ENCODE measurements at regions not wholly inside any gene's neighbourhood (a gene's known extent, or its start where the extent isn't known, plus 50 kb on each side); places are given as distances from the start of the nearest gene placed in this dataset.

DNA sequence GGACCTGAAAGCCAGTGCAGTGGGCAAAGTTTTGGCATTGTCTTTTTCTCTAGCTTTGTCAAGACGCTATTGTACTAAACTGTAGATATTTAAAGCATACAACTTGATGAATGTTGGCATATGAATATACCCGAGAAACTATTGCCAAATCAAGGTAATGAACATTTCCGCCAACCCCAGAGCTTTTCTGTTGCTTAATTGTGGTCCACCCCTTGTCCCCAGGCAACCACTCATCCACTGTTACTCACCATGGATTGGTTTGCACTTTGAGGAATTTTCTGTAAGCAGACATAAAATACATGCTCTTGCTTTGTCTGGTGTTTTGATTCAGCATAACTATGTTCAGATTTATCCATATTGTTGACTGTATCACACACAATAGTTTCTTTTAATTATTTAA lies 688.4 kb downstream of the ADCYAP1 start:
- FAIRE-seq (no peak), DNase-seq (ENCODE audit: insufficient read length, low spot score) (no peak)
- TF ChIP-seq, protein P1, sequence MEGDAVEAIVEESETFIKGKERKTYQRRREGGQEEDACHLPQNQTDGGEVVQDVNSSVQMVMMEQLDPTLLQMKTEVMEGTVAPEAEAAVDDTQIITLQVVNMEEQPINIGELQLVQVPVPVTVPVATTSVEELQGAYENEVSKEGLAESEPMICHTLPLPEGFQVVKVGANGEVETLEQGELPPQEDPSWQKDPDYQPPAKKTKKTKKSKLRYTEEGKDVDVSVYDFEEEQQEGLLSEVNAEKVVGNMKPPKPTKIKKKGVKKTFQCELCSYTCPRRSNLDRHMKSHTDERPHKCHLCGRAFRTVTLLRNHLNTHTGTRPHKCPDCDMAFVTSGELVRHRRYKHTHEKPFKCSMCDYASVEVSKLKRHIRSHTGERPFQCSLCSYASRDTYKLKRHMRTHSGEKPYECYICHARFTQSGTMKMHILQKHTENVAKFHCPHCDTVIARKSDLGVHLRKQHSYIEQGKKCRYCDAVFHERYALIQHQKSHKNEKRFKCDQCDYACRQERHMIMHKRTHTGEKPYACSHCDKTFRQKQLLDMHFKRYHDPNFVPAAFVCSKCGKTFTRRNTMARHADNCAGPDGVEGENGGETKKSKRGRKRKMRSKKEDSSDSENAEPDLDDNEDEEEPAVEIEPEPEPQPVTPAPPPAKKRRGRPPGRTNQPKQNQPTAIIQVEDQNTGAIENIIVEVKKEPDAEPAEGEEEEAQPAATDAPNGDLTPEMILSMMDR (IDR thresholded peaks at IDR 0.05; ENCODE audit: insufficient read depth, missing control alignments), result no peak

DNA sequence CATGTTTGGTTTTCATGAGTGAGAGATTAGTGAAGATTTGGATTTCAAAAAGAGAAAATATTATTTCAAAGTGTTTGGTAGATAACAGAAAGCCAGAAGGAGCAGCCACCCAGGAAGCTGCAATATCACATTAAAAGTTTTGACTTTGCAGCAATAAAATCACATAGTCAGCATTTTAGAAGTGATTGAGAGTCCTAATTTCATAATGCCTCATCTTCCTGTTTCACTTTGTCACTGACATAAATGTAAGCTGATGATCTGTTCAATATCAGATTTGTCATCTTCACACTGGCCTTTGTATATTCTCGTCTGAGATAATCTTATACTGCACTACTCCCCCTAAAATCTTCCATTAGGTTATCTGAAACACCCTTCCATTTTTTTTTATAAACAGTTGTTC lies 690.5 kb downstream of the ADCYAP1 start:
- TF ChIP-seq, protein P1 (IDR thresholded peaks at IDR 0.05; ENCODE audit: insufficient read depth, missing control alignments), result no peak
- peak; percentile 78 for FAIRE-seq
- no peak for DNase-seq (ENCODE audit: insufficient read length, low spot score)

DNA sequence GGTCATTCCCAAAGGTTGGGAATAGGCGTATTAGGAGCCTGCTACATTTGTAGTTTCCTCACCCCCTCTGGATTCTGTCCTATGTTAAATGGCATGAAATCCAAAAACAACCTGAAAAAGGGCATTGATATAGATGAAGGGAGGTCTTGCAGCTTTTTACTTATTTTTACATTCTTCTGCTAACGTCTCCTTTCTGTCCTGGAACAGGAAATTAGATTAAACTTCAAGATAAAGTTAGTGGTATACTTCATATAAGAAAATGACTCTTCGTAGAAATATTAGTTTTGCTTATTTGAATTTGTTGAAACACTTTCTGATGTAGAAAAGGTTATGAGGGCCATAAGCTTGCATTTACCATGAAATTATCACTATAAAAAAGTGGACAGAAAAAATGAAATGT lies 694.5 kb downstream of the ADCYAP1 start:
- DNase-seq (ENCODE audit: insufficient read length, low spot score) (no peak), FAIRE-seq (no peak)
- TF ChIP-seq, protein P1 (IDR thresholded peaks at IDR 0.05; ENCODE audit: insufficient read depth, missing control alignments), result no peak

- no peak for DNase-seq (ENCODE audit: insufficient read length, low spot score)
- TF ChIP-seq, protein P1 (IDR thresholded peaks at IDR 0.05; ENCODE audit: insufficient read depth, missing control alignments), result no peak
- FAIRE-seq, result peak; percentile 98
These were observed 700.1 kb downstream of the ADCYAP1 start for GRCh38 chr18:1604751-1605150.

DNA sequence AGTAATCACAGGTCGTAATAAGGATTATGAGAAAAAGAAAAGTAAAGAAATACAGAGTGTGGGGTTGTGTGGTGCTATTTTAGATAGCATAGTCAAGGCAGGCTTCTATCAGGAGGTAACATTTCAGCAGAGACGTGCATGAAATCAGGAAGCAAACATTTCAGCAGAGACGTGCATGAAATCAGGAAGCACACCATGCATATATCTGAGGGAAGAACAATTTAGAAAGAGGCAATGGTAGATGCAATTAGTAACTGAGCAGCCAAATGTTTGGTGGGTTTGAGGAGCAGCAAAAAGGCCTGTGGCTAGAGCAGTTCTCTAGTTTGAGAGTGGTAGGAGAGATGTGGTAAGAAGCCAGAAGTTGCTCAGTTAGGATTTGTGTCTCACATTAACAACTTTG lies 713.7 kb downstream of the ADCYAP1 start:
- DNase-seq (ENCODE audit: insufficient read length, low spot score) (no peak), FAIRE-seq (peak; percentile 60)
- TF ChIP-seq, protein P1 (IDR thresholded peaks at IDR 0.05; ENCODE audit: insufficient read depth, missing control alignments), result no peak

DNA sequence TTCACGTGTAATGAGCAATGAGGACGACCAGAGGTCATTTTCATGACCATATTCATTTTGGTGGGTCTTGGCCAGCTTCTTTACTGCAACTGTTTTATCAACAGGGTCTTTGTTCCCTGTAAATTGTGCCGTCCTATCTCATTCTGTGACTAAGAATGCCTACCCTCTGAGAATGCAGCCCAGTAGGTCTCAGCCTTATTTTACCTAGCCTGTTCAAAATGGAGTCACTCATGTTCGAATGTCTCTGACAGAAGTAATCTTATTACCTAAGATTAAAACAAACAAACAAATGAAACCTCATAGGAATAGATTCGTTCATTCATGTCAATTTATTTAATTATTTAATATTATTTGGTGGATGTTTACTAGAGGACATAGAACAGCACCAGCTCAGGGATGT lies 714.8 kb downstream of the ADCYAP1 start:
- DNase-seq (ENCODE audit: insufficient read length, low spot score), result no peak
- no peak for FAIRE-seq
- TF ChIP-seq, protein P1 (IDR thresholded peaks at IDR 0.05; ENCODE audit: insufficient read depth, missing control alignments), result no peak

DNA sequence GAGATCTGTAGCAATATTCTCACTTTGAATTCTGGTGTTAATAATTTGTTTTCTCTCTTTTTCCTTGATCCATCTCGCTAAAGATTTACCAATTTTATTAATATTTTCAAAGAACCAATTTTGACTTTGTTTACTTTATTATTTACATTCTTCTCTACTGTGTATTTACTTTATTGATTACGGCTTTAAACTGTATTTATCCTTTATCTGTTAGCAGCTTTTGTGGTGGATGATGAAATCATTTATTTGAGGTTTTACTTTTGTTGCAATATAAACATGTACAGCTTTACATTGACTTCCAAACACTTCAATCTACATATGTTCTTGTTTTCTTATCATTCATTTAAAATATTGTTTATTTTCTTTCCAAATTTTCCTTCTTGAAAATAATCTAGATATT lies 719.9 kb downstream of the ADCYAP1 start:
- FAIRE-seq, result peak; percentile 77
- no peak for DNase-seq (ENCODE audit: insufficient read length, low spot score)
- TF ChIP-seq, protein P1 (IDR thresholded peaks at IDR 0.05; ENCODE audit: insufficient read depth, missing control alignments), result no peak

All from D721Med (cell line).